Posterior cingulate gyrus (tissue), 11 donors: ENCODE measurements at regions not wholly inside any gene's neighbourhood (a gene's known extent, or its start where the extent isn't known, plus 50 kb on each side); places are given as distances from the start of the nearest gene placed in this dataset.
"Not testable (repeated sequence)": the region's sequence is repeated elsewhere in the genome, so short reads cannot be mapped to it uniquely, and the experiment has no call there.

ENCODE experiments used
- DNase-seq, 10 donors: peaks; one replicate each; pipeline versions ENCODE4 v3.0.0 to v3.0.0-alpha.2; 2020 to 2021; ENCODE audit warnings: mixed read lengths in 3 of 10
- intact Hi-C: fragments of 100-400 bp; cut with DNase I; formaldehyde crosslinking; loops from one replicate; pipeline ENCODE4 v1.15.1; 2023

DNA sequence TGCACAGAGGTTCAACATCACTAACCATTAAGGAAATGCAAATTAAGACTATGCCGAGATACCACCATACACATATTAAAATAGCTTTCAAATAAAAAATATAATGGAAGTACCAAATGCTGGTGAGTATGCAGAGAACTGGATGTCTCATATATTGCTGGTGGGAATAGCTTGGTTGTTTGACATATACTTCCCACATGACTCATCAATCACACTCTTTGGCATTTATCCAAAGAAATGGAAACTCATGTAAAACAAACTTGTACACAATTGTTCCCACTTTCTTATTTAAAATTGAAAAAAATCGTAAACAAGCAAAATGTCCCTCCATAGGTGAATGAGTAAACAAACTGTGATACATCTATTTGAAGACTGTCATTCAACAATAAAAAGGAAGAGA lies 982.6 kb upstream of the ATXN8OS start:
- intact Hi-C loops: no loop called here

DNA sequence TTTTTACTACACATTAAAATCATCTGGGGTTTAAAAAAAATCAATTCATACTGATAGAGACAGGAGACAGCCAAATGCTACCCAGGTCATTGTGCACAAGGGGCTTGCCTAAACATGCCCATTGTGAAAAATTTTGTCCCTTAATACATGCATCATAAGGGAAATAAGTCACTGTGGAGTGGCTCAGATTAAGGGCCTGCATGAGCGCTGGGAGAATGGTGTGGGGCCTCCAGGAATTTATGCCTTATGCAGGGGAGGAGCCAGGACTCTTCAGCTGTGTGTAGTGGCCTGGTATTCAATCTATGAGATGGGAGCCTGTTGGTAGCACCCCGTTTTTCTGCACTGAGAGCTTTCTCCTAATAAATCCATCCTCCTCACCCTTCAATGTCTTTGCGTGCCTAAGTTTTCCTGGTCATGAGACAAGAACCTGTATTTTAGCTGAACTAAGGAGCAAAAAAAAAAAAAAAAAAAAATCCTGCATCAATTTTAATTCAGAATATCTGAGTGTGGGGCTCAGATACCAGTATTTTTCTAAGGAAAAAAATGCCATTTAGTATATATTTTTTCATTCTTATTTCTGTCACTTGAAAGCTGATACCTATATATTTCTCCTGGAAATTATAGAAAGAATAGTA lies 997.6 kb upstream of the ATXN8OS start:
- intact Hi-C loops: no loop called here
- no peak for DNase-seq

More for the DNA sequence above, 982.6 kb upstream of the ATXN8OS start:
- no peak for DNase-seq

DNA sequence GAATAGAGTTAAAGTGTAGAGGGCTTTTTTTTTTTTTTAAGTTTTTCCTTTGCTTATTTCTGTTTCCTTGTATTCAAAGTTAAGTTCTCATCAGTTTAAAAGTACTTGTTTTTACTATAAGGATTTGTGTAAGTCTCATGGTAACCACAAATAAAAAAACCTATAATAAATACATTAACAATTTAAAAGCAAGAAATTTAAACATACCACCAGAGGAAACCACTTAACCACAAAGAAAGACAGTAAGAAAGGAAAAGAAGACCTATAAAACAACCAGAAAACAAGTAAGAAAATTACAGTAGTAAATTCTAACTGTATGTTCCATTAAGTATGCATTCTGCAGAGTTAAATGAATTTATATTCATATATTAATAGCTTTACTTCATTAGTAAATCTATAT lies 999.1 kb upstream of the ATXN8OS start:
- no peak for DNase-seq
- intact Hi-C loops: no loop called here

DNA sequence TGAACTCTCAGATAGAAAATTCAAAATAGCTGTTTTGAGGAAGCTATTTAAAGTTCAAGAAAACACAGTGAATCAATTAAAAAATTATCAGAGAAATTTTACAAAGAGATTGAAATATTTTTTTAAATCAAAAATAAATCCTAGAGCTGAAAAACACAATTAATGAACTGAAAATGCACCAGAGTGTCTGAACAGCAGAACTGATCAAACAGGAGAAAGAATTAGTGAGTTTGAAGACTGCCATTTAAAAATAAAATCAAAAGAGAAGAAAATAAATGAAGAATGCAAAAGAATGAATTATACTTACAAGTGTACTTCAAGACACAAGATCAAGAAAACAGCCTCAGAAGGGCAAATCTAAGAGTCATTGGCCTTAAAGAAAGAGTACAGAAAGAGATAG lies 1000.2 kb upstream of the ATXN8OS start:
- intact Hi-C loops: no loop called here
- no peak for DNase-seq

DNA sequence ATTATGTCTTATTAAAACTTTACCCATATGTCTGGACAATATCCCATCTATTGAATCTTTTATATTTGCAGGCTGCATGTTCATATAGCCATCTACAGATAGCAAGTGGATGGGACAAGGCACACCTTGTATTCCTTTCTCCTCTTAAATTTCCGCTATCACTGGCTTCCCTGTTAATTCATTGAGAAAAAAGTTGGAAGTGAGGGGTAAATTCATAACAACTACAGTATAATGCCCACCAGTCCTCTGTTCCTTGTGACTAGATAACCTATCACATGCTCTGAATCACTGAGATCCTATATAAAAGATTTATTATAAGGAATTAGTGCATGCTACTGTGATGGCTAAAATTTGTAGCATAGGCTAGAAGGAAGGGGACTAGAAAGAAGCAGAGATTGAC lies 1005.8 kb upstream of the ATXN8OS start:
- no peak for DNase-seq
- intact Hi-C loops: no loop called here

DNA sequence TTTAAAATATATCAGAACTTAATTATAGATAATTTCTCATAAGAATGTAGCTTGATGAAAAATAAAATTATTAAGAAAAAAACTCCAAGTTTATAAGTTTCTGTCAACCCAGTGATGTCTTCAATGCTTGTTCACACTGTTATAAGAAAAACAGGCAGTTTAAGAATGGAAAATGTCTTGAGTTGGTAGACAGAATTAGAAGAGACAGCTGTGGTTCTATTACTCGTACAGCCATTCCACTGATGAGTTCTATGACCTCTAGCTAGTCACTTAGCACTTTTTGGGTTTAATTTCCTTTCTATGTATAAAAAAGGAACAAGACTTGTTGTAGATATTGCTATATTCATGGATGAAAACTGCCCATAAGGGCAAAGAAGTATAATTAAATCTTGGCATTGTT lies 1013.1 kb upstream of the ATXN8OS start:
- no peak for DNase-seq
- intact Hi-C loops: no loop called here

DNA sequence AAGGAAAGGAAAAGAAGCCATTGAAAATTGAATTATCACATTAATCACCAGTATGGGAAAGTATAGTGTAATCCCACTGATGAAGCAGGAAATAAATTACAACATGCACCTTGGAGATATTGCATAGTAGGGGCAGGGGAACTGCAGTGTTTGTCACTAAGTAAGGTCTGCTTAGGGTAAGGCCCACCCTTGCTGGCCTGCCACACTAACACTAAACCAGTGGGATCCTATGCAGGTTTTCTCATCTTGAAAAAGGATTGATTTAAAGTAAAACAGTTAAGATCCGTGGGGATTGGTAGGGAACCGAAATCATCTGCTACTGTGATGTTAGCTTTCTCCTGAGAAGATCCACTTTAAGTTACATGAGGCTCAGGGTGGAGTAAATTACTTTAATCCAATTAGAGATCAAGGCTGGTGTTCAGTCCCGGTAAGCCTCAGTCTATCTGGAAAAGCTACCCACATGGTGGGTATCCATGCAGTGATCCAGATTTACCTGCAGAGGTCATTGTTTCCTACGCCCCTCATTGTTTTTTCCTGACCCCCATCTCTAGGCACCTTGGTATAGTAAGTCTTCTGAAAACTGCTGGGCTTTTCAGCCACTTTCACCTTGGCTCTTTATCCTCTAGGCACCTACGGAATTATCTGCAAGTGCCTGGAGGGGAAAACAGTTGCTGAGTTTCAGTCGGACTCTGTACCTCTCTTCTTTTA lies 1014.9 kb upstream of the ATXN8OS start:
- intact Hi-C loops: no loop called here
- DNase-seq: no peak

DNA sequence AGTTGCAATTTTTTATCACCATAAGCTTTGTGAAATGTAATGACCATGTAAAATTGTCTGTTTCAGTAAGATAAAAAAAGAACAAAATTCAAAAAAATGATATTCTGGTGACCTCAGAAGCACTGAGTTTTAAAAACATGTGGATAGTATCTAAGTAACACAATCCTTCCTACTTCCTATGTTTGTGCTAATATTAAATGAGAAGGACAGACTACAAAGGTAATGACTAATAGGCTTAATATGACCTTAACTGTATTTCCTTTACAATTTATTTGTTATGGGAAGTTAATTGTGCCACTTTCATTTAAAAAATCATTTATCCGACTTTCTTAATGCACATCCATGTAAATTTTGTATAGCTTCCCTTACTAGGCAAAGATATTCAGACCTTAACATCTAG lies 1030.4 kb upstream of the ATXN8OS start:
- no peak for DNase-seq
- intact Hi-C loops: no loop called here

DNA sequence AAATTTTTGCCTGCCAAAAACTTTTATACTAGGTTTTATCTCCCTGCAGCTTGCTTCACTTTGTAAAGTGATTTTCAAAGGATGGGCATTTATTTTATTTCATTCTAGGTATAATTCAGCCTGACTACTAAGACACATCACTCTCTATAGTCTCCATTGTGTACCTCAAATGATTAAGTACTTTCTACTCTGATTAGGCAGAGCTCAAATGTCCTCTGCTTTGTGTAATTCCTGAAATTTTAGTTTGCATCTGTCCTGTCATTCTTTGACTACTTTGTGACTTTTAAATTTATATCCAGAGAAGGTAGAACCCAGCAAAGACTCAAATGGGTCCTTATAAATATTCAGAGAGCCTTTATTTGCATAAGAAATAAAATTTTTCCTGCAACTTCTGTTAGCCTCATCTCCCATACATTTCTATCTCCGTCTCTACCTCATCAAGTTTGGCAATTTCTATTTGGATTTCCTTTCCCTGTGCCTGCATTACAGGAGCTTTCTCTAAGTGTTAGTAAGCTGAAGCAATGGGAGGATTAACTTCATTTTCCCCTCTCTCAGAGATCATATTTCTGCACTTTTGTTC lies 1038.0 kb upstream of the ATXN8OS start:
- DNase-seq: no peak
- intact Hi-C loops: no loop called here

DNA sequence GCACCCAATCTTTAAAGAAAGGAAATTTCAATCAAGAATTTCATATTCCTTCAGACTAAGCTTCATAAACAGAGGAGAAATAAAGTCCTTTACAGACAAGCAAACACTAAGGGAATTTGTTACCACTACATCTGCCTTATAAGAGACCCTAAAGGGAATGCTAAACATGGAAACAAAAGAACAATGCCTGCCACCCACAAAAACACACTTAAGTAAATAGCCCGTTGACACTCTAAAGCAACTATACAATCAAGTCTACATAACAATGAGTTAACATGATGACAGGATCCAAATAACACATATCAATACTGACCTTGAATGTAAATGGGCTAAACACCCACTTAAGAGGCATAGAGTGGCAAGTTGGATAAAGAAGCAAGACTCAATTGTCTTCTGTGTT lies 1056.9 kb upstream of the ATXN8OS start:
- intact Hi-C loops: no loop called here
- DNase-seq: no peak

DNA sequence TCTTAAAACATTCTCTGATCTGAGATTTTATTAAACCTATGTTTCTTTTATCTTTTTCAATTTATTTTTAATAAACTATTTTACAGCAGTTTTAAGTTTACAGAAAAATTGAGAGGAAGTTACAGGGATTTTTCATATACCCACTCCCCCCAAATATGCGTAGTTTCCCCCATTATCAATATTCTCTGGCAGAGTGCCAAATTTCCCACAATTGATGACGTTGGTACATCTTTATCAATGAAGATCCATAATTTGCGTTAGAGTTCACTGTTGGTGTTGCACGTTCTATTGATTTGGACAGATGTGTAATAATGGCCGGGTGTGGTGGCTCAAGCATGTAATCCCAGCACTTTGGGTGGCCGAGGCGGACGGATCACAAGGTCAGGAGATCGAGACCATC lies 1063.0 kb upstream of the ATXN8OS start:
- DNase-seq: peak in 1 of 10 donors; percentile 69
- intact Hi-C loops: no loop called here

DNA sequence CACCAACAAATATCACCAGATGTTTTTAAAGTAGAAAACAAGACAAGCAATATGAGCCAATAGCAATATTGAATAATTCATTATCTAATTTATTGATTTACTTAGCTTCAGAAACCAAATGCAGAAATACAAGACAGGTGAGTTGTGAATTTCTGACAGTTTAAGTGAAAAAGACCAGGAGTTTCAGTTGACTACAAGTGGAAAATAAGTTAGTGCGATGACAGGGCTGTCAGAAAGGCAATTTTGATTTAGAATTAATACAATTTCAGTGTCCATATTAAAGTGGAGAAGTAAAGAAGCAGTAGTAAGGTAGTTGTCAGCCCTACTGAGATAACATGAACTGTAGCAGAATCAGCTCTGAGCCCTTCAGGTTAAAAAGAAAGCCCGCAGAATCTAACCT lies 1066.7 kb upstream of the ATXN8OS start:
- DNase-seq: no peak
- intact Hi-C loops: no loop called here

DNA sequence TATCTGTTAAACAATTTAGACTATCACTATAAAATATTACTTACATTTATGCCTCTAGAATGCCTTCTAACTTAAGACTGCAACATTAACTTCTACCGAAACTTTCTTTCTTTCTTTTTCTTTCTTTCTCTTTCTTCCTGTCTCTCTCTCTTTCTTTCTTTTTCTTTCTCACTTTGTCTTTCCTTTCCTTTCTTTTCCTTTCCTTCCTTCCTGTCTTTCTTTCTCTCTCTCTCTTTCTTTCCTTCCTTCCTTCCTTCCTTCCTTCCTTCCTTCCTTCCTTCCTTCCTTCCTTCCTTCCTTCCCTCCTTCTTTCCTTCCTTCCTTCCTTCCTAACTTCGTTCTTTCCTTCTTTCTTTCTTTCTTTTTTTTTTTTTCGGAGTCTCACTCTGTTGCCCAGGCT lies 1071.9 kb upstream of the ATXN8OS start:
- intact Hi-C loops: no loop called here
- DNase-seq: no peak

DNA sequence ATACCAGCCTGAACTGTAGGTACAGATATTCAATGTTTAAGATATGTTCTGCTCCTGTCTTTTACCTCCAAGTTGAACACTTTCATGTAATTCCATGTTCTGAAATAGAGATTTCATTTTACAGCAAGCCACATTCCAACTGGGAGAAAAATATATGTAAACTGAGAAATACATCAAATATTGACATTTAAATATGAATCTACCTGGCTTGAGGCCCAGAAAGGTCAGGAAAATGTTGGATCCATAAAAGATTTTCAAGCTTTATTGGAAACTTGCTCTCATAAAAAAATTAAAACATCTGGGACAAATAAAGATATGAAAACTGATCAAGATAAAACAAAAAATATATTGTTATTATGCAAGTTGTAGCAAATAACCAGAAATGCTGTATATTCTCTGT lies 1078.7 kb upstream of the ATXN8OS start:
- intact Hi-C loops: no loop called here
- no peak for DNase-seq

DNA sequence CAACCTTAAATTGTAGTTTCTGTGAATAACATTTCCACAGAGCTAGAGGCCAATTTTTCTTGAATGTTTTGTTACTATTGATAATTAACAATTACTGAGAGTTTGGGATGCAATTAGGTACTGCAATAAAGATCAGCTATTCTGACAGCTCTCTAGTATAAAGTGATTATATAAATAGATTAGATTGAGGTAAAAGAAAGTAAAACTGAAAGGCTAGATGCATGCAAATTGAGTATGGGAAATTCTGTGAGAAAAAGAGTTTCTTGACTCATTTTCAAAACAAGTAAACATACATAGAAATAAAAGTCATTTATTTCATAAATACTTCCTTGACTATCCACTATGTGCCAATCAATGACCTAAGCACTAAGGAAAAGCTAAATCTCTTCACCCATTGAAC lies 1087.5 kb upstream of the ATXN8OS start:
- intact Hi-C loops: no loop called here
- DNase-seq: no peak

DNA sequence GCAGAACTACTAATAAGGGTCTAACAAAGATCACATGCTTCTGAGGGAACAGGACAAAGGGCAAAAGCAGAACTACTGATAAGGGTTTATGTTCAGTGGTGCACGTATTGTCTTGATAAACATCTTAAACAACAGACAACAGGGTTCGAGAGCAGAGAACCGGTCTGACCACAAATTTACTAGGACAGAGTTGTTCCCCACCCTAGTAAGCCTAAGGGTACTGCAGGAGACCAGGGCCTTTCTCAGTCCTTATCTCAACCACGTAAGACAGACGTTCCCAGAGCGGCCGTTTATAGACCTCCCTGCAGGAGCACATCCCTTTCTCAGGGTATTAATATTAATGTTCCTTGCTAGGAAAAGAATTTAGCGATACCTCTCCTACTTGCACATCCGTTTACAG lies 1089.5 kb upstream of the ATXN8OS start:
- DNase-seq, intact Hi-C loops: not testable (repeated sequence)

DNA sequence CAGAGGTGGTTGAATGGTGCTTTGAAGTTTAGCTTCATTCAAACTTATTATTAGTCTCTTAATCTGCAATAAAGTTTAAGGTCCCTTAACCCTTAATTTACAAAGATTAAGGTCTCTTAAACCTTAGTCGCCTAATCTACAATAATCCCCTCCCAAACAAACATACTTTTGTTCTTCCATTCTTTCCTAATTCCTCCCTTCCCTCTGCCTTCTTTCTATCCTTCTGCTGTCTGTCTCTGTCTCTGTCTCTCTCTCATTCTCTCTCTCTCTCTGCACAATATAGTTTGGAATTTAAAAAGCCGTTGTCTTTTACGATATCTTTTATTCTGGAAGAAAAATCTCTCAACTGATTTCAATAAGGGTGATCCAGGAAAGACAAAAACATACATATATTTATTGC lies 1096.8 kb upstream of the ATXN8OS start:
- DNase-seq: no peak
- intact Hi-C loops: no loop called here

DNA sequence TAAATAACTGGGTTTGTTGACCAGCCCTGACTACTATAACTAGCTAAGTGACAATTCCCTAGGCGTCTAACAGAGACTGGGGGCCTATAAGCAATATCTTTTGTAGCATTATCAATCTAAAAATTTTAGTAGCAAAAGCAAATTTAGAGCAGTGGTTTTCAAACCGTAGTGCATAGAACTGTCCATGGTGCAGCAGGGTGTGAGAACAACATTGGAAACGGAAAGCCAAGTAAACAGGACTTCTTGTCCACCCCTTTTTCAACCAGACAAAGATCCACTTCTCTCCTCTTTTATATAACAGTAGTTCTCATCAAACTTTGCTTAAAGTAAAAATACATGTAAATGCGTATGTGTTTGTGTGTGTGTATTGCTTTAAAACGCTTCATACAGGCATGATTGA lies 1099.1 kb upstream of the ATXN8OS start:
- no peak for DNase-seq
- intact Hi-C loops: no loop called here

DNA sequence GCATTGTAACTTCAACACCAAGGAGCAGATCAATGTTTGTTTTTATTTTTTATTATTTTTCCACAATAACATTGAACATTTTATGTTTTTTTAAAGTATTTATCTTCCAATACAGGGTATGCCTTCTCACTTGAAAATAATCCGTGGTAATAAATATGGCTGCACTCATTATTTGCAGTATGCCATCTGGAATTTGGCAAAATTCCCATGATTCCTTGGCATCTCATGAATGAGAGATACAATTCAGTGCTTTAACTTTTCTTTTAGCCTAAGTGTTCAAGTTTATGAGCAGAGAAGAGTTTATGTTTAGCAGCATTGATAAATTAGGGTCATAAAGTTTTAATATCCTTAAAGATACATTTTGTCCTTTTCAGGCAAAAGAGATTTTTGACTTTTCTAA lies 1109.6 kb upstream of the ATXN8OS start:
- no peak for DNase-seq
- intact Hi-C loops: no loop called here

DNA sequence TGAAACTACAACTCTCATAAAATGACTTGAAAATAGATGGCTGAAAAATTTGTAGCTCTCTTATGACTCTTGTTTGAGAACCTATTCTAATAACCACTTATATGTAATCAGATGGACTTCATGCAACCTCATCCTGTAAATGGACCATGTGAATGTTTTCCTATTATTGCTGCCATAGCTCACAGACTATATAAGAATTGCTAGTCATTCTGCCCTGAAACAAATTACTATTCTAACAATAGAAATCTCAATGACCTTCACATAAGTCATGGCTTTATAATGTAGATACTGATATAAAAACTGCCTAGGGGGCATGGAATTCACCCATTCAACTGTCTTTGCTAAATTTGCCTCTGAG lies 1111.0 kb upstream of the ATXN8OS start:
- intact Hi-C loops: no loop called here
- no peak for DNase-seq

DNA sequence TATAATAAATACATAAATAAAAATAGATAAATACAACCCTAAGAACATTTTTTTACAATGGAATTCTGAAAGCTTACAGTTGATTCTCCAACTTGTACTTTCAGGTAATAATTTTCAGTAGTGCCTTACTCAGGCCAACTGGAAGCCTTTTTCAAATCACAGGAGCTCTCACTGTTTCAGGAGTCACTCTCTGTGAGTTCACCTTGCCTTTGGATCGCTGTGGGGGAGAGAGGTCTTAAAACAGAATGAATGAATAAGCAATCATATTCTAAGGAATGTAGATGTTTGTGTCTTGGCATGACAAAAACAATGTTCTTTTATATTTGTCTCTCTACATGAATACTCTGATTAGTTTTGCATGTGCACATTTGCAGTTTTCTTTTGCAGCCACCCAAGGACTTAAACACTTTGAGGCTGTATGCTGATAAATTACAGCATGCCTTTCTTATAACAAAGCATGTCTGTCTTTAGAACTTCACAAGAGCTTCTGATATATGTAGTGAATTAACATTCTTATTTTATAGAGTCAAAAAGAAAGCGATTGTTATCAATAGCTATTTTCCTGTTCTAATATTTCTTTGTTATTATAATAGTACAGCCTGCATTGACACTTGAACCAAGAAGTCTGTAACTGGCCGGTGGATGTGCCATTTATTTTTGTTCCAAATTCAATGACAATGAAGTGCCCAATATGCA lies 1111.5 kb upstream of the ATXN8OS start:
- intact Hi-C loops: no loop called here
- DNase-seq: no peak

DNA sequence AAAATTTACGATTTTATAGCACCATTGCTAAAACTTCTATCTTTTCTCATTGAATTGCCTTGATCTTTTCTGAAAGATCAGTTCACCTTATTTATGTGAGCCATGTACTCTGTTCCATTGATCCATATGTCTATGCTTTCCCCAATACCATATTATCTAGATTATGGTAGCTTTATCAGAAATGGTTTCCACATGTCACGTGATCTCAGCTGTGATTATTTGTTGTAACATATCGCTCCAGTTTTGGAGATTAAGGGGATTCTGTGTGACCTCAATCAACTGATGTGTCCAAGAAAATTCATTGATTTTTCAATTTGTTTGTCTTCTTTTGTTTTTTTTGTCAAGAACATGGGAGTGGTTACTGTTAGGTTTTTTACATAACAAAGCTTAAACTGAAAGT lies 1114.5 kb upstream of the ATXN8OS start:
- no peak for DNase-seq
- intact Hi-C loops: no loop called here
